Activated naive CD8-positive, alpha-beta T cell treated with anti-CD3 and anti-CD28 coated beads, Interleukin-2, amount 50 U/mL, for 16 hours (primary cell): ENCODE measurements at regions not wholly inside any gene's neighbourhood (a gene's known extent, or its start where the extent isn't known, plus 50 kb on each side); places are given as distances from the start of the nearest gene placed in this dataset.

Source experiments
- DNase-seq: peaks from one replicate; pipeline ENCODE4 v3.0.0-alpha.2; 2020; ENCODE audit warnings: low read depth, low spot score

DNA sequence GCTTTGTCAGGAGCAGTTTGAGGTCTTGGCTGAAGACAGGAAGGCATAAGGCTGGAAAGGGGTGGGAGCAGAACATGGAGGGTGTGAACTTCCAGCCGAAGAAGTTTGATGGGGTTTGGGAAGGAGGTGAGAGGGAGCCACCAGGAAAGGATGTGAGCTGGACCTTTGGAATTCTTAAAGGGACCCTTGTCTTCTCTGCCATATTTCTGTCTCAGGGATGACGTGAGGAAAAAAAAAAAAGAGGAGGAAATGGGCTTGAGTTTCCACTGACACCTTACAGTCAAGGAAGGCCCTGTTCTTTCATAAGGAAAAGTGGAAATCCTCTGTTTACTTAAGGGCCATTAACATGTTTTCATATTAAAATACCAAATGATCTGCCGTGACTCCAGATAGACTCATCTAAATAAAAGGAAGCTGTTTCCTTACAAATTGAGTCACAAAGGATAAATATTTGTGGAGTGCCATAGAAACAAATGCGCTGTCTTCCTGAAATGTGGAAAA lies 132.1 kb downstream of the PALM2AKAP2 start:
- no peak for DNase-seq

- DNase-seq = no peak
Measured at GRCh38 chr9:109912726-109913460, 132.9 kb downstream of the PALM2AKAP2 start.

GRCh38 chr9:109913461-109913810 lies 133.4 kb downstream of the PALM2AKAP2 start:
- DNase-seq = no peak

DNA sequence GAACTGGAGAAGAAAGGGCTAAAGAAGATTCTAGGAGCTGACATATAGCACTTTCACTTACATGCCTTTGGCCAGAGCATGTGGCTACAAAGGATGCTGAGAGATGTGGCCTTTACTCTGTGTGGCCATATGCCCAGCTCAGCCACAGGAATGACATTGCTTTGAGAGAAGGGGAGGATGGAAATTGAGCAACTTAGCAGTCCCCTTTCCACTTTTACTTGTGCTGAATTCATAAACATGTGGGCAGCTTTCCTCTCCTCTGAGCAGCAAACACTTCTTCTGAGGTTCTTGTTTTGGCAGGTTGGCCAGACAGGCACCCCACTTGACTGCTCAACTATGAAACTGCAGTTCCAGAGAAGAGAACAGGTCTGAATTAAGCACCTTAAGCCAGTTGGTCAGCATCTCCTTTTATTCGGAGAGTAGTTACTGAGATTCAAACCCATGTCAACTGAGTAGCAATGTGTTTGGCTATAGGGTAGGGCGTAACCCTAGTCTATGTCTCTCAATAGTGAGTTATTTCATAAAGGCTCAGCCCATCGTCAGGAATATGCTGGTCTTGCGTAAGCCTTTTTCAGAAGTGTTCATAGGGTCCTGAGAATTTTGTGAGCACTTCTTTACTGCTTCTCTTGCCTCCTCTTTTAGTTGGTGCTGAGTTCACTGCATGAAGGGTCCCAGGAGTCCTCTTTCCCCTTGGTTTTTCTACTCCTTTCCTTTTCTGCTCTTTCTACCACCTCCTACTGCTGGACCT lies 134.5 kb downstream of the PALM2AKAP2 start:
- no peak for DNase-seq

- DNase-seq = no peak
Measured at GRCh38 chr9:109916316-109916715, 136.3 kb downstream of the PALM2AKAP2 start.

GRCh38 chr9:109918339-109919163 lies 138.6 kb downstream of the PALM2AKAP2 start:
- DNase-seq = no peak

GRCh38 chr9:109919736-109920408 lies 139.9 kb downstream of the PALM2AKAP2 start:
- no peak for DNase-seq

DNA sequence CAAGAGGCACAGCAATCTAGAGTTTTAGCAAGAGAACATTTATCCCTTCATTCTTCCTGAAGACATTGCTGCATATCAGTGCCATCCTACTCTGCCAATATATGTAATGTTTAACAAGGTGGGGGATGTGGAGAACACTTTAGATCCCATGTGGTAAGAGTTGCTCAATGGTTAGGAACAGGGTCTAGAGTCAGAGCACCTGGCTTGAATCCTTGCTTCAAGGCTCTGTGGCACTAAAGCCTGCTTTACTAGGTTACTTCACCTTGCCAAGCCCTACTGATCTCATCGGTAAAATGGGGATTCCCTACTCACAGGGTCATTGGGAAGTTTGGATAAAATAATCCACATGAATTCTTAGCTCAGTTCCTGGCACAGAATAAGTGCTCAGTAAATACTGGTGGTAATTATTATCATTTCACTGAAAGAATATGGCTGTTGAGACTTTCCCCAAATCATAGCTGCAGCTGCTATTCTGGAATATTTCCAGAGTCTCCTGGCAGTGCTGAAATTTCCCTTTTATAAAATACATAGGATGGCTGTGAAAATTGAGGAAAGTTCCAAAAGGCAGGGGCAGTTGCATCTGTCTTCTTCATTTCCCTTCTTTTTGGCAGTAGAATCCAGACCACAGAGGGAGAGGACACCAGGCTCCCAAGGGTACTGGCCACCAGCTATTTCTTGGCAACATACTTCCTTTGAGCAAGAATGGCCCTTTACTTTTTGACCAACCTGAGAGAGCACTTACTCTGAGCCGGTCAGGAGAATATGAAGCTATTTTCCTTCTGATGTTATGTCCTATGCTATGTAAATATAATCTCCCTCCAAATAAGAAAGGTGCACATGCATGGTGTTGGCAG lies 142.8 kb downstream of the PALM2AKAP2 start:
- DNase-seq = no peak

DNA sequence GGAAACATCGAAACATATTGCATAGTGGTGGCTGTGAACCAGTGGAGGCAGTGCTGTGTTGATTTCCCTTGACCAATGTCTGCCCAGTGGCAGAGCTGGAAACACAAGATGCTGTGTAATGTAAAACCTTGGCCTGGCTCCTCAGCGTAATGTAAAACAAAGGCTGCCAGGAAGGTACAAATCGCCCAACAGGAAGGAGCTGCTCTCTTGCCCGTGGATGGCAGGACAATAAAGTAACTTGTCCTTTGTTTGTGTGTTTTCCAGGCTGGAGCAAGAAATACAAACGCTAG lies 143.4 kb downstream of the PALM2AKAP2 start:
- no peak for DNase-seq

DNA sequence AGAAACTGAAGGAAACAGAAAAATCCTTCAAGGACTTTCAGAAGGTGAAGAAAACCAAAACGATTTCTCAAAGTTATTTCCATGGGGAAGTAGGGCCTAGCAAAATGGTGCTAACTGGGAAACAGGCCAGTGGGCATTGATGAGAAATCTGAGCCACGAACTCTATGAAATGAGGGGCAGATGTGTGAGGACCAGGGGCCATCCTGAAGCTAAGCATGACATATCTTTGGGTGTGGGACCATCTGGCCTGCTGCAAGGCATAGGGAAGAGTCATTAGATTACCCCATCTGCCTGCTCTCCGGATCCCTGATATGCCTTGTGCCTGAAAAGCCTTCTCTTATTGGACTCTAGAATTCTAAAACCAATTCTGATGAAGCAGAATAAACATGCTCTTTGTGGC lies 143.8 kb downstream of the PALM2AKAP2 start:
- DNase-seq = no peak

DNA sequence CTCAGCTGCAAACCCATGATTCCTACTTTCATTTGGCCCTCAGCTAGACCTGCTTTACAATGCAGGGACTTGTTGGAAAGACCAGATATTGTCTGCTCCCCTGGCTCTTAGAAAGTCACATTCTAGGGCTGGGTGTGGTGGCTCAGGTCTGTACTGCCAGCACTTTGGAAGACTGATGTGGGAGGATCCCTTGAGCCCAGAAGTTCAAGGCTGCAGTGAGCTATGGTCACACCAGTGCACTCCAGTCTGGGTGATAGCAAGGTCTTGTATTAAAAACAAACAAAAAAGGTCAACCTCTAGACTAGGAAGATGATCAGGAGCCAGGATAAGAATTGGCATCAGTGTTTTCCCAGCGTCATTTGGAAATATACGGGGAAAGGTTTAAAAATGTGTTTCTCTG lies 145.8 kb downstream of the PALM2AKAP2 start:
- no peak for DNase-seq

- no peak for DNase-seq
Measured at GRCh38 chr9:109926421-109926869, 146.4 kb downstream of the PALM2AKAP2 start.

DNA sequence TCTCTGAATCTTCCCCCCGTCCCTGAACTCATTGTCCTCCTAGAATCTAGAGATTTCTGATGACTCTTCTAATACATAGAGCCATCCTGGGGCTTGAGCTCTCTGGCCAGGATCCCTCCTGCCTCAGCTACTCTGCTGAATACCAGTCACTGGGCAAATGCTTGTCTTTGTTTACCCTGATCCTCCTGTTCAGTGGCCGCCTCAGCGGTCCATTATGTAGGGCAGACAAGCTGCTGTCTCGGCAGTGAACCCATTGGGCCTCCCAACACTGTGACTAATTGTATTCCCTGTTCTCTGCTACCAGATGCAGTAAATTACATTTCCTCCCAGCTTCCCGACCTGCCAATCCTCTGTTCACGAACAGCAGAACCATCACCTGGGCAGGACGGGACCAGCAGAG lies 151.6 kb downstream of the PALM2AKAP2 start:
- no peak for DNase-seq

- no peak for DNase-seq
Measured at GRCh38 chr9:109934136-109934856, 154.3 kb downstream of the PALM2AKAP2 start.

DNA sequence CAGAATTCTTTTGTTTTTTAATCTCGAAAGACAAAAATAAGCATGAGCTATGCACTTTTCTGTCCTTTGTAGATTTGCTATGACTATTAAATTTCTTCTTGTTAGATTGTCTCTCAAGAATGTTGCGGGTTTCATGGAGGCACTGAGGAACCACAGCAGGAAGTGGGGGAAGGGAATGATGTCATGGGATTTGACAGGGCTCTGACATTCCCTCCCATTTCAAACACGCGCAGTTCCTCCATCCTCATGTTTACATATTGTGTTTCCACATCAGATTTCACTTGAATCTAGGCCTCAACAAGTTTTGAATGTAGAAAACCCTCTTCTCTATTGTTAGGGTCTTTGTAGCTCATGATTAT lies 154.8 kb downstream of the PALM2AKAP2 start:
- no peak for DNase-seq

DNA sequence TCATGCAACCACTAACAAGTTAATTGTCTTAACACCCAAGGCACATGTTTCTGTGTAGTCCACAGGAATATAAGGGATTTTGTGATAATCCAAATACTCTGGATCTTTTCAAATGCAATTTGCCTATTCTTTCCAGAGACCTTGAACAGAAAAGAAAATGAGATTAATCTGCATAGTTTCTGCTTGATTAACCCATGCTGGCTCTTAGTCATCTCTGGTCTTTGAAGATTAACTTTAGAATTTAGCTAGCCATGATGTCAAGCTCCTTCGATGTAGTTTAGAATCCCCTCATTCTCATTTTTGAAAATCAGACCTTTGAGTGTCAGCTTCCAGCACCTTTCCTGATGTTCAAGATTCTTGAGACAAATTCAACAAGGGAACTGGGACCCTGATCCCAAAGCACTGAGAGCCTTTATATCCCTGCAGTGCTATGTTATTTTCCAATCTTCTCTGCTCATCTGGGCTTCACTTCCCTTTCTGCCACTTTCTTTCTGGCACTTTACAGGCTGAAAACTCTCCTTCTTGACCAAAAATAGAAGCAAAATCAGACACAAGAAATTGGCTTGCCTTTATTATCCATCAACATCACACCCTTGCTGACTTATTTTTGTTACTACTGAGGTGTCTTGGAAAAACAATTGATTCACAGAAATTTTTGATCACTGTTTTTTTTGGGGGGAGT lies 155.5 kb downstream of the PALM2AKAP2 start:
- no peak for DNase-seq

- DNase-seq = no peak
Measured at GRCh38 chr9:109937861-109938453, 158.0 kb downstream of the PALM2AKAP2 start.

- no peak for DNase-seq
Measured at GRCh38 chr9:109939698-109940342, 159.8 kb downstream of the PALM2AKAP2 start.

DNA sequence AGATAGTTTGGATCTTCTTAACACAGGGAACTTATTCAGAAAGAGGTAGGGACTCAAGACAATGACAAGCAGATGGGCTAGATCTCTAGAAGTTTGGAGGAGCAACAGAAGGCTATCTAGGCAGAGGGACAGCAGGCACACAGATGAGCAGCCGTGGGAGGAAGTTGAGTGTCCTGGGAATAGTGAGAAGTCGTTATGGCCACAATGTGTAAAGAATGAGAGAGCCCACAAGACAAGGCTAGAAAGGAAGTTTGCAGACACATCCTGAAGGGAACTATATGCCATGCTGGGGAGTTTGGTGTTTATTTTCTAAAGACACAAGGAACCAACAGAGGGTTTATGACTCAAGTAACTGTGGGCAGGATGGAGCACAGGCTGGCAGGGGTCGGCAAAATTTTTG lies 160.6 kb downstream of the PALM2AKAP2 start:
- DNase-seq = no peak
